ENCODE measurements at regions not wholly inside any gene's neighbourhood (a gene's known extent, or its start where the extent isn't known, plus 50 kb on each side); places are given as distances from the start of the nearest gene placed in this dataset.

DNA sequence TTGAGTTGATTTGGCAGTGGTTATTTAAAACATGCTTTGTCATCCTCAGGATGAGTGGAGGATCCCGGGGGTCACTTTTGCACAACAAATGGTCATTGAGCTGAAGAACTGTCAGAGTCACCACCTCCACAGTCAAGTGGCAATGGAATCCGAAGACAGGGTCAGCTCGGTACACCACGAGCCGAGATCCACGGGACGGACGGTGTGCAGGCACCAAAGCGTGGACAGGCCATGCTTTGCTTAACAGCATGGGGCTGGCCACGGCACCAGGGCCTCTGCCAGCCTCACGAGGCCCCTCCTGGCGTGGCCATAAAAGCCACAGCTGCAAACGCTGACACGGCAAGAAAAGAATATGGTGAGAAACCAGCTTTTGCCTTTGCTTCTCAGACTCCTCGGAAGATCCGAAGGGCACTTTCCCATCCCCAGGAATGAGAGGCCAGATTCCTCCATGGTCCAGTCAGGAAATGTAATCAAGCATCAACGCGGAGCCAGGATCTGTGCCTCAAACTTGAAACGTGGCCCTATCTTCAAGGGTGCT, 152.2 kb upstream of the DIO3 start:
- TF ChIP-seq CTCF (IDR thresholded peaks at IDR 0.05; ENCODE audit: low read length) = no peak
- no peak for TF ChIP-seq EZH2 (optimal IDR thresholded peaks at IDR 0.05; ENCODE audit: low read depth, low read length)
- TF ChIP-seq EZH2phosphoT487 (IDR thresholded peaks at IDR 0.05; ENCODE audit: low read length) = no peak

All from MM.1S (cell line).